GM10266 (cell line): ENCODE measurements at regions not wholly inside any gene's neighbourhood (a gene's known extent, or its start where the extent isn't known, plus 50 kb on each side); places are given as distances from the start of the nearest gene placed in this dataset.

ENCODE experiments used
- DNase-seq: peaks from one replicate; pipeline ENCODE4 v3.0.0; 2012; ENCODE audit errors: extremely low spot score
- TF ChIP-seq, protein P1 (sequence below): IDR thresholded peaks from 2 replicates; pipeline ENCODE4 v1.5.1; 2012; ENCODE audit warnings: mild to moderate bottlenecking, low read depth; ENCODE audit not compliant: control insufficient read depth, insufficient read depth; ENCODE audit errors: missing control alignments

DNA sequence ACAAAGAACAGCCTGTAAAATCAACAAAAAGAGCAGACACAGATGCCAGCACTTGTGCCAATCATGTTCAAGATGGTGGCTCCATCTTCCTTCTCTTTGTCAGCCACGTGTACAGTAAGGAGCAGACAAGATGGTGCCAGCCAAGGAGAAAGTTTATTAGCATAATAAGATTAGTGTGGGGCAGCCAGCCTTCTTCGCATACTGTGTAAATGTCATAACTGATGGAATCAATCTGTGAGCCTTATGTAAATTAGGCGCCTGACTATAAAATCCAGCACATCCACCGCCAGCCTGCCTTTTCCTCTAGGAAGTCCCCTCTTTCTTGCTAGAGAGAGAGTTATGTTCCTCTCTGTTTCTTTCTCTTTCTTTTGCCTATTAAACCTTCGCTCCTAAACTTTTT, 99.7 kb upstream of the RALGAPA2 start:
- TF ChIP-seq, protein P1, sequence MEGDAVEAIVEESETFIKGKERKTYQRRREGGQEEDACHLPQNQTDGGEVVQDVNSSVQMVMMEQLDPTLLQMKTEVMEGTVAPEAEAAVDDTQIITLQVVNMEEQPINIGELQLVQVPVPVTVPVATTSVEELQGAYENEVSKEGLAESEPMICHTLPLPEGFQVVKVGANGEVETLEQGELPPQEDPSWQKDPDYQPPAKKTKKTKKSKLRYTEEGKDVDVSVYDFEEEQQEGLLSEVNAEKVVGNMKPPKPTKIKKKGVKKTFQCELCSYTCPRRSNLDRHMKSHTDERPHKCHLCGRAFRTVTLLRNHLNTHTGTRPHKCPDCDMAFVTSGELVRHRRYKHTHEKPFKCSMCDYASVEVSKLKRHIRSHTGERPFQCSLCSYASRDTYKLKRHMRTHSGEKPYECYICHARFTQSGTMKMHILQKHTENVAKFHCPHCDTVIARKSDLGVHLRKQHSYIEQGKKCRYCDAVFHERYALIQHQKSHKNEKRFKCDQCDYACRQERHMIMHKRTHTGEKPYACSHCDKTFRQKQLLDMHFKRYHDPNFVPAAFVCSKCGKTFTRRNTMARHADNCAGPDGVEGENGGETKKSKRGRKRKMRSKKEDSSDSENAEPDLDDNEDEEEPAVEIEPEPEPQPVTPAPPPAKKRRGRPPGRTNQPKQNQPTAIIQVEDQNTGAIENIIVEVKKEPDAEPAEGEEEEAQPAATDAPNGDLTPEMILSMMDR, result no peak
- no peak for DNase-seq

DNA sequence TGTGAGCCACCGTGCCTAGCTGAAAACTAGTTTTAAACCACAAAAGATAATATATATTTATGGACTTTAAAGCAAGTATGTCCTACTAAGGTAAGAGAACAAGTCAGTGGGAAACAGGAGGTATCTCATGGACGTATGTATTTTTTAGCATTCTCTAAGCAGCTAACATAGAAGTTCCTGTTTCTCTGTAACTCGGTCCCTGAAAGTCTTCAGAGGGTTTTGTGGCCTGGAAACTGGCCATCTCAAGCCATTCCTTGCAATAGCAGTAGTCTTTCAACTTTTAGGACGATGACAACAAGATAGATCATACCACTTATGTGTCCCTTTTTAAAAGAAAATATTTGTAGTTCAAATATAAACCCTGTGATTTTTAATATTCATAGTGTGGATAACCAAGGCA, 95.6 kb upstream of the RALGAPA2 start:
- no peak for DNase-seq
- TF ChIP-seq, protein P1, result no peak

DNA sequence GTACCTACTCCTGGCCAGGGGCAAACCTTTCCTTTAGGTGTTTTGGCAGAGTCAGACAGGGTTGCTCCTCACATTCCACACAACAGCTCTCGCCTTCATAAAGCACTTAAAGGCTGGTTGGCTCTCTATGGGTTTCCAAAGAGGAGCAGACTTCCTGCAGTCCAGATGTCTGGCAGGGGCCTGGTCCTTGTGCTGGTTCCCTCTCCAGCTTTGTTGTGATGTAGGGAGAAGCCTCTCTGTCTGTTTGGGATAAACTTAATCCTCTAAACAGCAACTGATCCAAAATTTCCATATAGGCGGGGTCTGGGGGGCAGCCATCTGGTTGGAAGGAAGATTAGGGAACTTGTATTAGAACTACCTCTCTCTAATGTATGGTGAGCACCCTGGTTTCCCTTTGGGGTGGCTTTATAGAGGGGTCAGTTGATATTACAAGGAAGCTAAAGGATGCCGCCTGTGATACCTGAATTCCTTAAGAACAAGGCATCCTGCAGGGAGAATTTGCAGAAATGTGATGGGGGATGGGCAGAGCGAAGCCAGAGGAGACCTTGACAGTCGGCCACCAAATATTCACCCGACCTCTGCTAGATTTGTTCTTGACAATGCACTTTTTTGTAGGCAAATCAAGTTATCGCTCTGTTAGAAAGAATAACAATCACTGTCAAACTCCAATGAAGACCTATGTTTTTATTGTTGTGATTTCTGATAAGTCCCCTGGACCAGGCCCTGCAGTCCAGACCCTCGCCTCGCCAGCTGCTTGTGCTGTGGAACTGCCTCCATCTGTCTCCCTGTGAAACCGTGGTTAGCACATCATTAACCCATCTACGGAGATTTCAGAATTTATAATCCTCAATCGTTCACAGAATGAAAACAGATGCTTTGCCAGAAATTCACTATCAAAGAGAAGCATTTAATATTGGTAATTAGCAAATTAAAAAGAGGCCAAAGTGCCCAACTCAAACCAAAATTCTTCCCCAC, 94.0 kb upstream of the RALGAPA2 start:
- TF ChIP-seq, protein P1, result no peak
- no peak for DNase-seq

DNA sequence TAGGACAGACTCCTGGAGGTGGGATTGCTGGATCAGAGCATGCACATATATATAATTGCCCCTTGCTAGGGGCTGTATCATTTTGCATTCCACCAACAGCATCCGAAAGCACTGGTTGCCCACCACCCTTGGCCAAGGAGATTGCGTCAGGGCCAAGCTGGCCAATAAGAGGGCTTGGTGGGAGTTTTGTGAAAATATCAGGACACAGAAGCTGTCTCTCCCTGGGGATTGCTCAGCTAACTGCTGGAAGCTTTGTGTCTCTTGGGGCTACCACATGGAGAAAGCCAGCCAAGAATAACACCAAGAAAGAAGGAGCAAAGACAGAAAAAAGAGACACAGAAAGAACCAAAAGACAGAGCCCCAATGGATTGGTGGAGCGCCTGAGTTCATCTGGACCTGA, 90.6 kb upstream of the RALGAPA2 start:
- no peak for DNase-seq
- TF ChIP-seq, protein P1, result no peak

DNA sequence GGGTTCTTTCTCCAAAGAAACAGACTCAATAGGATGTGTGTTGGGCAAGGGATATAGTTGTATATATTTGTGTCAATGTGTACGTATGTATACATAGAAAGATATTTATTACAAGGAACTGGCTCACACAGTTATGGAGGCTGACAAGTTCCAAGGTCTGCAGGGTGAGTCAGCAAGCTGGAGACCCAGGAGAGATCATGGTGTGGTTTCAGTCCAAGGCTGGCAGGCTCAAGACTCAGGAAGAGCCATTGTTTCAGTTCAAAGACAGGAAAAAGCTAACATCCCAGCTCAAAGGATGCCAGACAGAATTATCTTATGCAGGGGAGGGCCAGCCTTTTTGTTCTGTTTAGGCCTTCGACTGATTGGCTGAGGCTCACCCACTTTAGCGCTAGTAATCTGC, 89.9 kb upstream of the RALGAPA2 start:
- TF ChIP-seq, protein P1, result no peak
- DNase-seq, result no peak

DNA sequence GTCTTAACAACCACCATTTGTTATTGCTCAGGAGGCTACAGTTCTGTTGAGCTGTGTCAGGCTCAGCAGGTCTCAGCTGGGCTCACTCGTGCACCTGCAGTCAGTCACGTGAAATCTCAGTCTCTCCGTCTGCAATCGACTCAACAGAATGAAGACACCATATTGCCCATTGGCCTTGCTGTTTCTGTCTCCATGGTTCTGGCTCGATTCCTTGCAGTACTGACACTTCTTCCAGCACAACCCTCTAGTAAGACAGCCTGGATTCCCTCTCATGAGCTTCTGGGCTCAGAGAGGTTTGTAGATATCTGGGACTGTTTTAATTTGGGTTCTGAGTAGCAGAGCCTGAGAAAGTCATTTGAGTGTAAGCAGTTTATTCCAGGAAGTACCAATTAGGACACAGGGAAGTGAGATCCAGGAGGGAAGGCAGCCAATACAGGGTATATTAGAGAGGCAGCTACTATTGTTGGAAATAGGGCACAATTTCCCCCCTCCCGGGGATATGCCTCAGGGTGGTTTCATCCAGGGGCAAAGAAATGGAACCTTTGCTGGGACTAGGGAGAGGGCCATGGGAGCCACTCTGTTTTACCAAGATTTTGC, 87.4 kb upstream of the RALGAPA2 start:
- no peak for DNase-seq
- TF ChIP-seq, protein P1, result no peak
